ENCODE measurements at regions not wholly inside any gene's neighbourhood (a gene's known extent, or its start where the extent isn't known, plus 50 kb on each side); places are given as distances from the start of the nearest gene placed in this dataset.

DNA sequence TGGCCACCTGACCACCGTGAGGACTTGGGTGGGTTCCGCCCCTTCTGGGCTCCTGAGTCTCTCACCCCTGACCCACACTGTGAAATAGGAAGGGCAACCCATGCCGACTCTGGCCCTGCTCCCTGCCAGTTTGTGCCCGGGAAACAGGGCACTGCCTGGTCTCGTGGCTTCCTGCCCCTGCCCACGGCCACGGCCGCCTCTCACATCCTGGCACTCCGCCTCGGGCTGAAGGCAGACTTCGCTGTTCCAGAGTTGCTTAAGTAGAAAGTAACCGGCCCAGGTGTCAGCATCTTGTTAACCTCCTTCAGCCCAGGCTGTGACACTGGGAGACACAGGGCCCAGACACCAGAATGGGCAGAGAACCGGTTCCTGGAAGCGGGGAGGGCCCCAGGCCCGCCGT lies 68.7 kb upstream of the RNU6ATAC start:
- H3K4me2 ChIP-seq = peak overlapping the region; percentile 75
- peak overlapping the region; percentile 12; the same call in 1 of the 2 replicates for H3K9ac ChIP-seq
- H3K9me3 ChIP-seq = no peaks in the 10 kb centered on the region
- H4K20me1 ChIP-seq = no peaks in the 10 kb centered on the region
- no peaks in the 10 kb centered on the region for H3K36me3 ChIP-seq
- no peaks in the 10 kb centered on the region for H3K27me3 ChIP-seq
- H3K27ac ChIP-seq = peak overlapping the region; percentile 35; the same call in 1 of the 2 replicates
- H3K4me1 ChIP-seq = peaks cover 99% of the 10 kb centered on the region
- TF ChIP-seq Cebpa-rat (IDR thresholded peaks at IDR 0.05) = no peak
- H3K4me3 ChIP-seq = no peak overlapping the region

DNA sequence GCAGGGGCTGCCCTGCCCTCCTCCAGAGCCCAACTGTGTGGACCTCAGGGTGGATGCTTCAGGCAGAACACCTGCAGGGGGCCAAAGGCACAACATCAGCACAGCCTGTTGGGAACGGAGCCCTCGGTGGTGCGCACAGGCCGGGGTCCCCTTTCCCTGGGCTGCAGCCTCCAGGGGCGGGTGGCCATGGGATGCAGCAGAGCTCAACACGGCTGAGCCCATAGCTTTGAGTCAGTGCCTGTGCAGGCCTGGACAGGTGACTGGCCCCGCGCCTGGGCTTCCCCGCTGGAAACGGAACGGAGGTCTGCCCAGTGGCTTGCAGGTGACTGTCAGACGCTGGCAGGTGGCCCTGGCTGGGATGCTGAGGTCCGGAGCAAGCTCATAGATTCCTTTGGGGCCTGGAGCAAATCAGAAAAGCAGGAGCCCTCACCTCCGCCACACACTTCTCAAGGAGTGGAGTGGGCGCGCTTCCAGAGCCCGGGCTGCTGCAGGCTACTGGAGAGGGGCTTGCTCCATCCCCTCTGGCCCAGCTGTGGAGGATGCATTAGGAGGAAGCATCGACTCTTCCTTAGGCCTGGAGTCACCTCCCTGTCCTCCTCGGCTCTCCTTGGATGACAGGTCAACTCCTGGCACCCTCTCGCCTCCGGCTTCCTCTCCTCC lies 69.8 kb upstream of the RNU6ATAC start:
- H3K27me3 ChIP-seq = no peaks in the 10 kb centered on the region

DNA sequence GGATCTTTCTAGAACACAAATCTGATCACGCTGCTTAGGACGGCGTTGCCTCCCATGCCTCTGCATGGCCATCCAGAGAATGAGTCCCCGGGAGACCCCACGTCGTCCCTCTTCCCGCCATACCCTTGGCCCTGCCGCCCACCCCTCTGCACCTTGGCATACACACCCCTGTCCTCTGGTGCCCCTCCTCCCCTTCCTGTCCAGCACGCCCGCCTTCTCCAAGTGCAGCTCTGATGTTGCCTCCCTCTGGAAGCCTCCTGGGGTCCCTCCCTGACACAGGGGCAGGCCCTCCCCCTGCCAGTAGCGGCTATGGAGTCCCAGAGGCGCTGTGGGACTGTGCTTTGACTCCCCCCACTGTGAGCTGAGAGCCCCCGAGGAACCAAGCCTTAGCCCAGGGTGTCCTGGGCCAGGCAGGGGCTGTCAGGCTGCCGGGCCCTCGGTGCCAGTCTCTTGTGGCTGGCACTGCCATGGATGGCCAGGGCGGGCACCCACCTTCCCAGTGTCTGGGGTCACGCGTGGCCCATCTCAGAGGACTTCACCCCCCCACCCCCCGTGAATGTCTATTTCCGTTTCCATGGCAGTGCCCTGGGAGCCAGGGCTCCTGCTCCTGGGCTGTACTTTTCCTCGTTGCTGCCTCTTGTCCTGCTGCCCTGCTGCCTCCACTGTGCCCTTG lies 70.5 kb upstream of the RNU6ATAC start:
- no peak for TF ChIP-seq Cebpa-rat (IDR thresholded peaks at IDR 0.05)
- Histone ChIP-seq H3K4me2 (peak overlapping the region; percentile 75), H3K9ac (peak overlapping the region; percentile 19; the same call in 1 of the 2 replicates), H3K36me3 (no peaks in the 10 kb centered on the region), H3K27me3 (peaks cover 5% of the 10 kb centered on the region; the same call in 1 of the 2 replicates), H3K4me3 (no peak overlapping the region), H4K20me1 (peaks cover 5% of the 10 kb centered on the region; the same call in 1 of the 2 replicates), H3K4me1 (peaks cover 98% of the 10 kb centered on the region), H3K27ac (peak overlapping the region; percentile 53; the same call in 1 of the 2 replicates), H3K9me3 (no peaks in the 10 kb centered on the region)

More for the DNA sequence above, 69.8 kb upstream of the RNU6ATAC start:
- Histone ChIP-seq H3K4me2 (peak overlapping the region; percentile 75), H3K9ac (0 out of 2 replicates have a peak overlapping the region, but pooled peaks have one; percentile 12), H3K9me3 (no peaks in the 10 kb centered on the region), H3K36me3 (no peaks in the 10 kb centered on the region), H3K4me3 (no peak overlapping the region), H3K27ac (peak overlapping the region; percentile 53; the same call in 1 of the 2 replicates), H4K20me1 (no peaks in the 10 kb centered on the region), H3K4me1 (peaks cover 98% of the 10 kb centered on the region)
- no peak for TF ChIP-seq Cebpa-rat (IDR thresholded peaks at IDR 0.05)

DNA sequence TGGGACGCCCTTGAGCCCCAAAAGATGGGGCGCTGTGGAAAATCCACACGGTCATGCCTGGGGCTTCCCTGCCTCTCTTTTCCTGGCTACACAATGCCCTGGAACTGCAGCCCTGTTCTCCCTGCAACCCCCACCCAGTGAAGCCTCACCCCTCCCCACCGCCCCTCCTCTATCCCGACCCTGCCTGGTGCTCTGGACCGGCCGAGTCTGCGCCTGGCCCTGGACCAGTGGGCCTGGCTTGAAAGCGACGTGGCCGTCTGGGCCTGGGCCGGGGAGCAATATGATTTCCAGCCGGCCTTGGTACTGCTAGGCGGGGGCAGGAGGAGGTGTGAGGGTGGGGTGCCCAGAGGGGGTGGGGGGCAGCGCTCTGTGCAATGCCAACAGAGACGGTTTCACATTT lies 71.0 kb upstream of the RNU6ATAC start:
- no peak overlapping the region for H3K4me3 ChIP-seq
- H3K4me2 ChIP-seq = peak overlapping the region; percentile 75
- H3K4me1 ChIP-seq = peaks cover 98% of the 10 kb centered on the region
- no peak for TF ChIP-seq Cebpa-rat (IDR thresholded peaks at IDR 0.05)
- no peaks in the 10 kb centered on the region for H3K36me3 ChIP-seq
- H3K27me3 ChIP-seq = peaks cover 5% of the 10 kb centered on the region; the same call in 1 of the 2 replicates
- H3K9me3 ChIP-seq = no peaks in the 10 kb centered on the region
- H3K9ac ChIP-seq = peak overlapping the region; percentile 19; the same call in 1 of the 2 replicates
- H4K20me1 ChIP-seq = peaks cover 11% of the 10 kb centered on the region; the same call in 1 of the 2 replicates
- peak overlapping the region; percentile 53; the same call in 1 of the 2 replicates for H3K27ac ChIP-seq

DNA sequence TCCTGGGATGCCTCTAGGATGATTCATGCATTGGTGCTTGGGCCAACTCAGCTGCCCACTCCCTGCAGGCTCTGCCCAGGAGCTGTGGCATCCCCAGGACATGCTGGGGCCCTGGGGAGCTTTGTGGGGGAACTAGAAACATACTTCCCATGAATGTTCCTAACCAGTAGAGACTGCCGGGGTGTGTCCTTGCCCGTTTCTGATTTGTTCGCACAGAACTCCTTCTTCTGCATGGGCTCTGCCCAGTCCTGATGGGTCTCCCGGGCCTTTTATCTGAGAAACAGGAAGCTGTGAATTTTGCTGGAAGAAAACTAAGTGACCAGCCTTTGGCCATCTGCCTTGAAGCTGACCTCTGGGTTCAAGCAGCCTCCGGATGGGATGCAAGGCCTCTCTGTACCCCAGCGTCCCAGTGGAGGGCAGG lies 71.6 kb upstream of the RNU6ATAC start:
- no peak overlapping the region for H3K27ac ChIP-seq
- H3K36me3 ChIP-seq = no peaks in the 10 kb centered on the region
- peaks cover 14% of the 10 kb centered on the region; the same call in 1 of the 2 replicates for H4K20me1 ChIP-seq
- peaks cover 98% of the 10 kb centered on the region for H3K4me1 ChIP-seq
- H3K9me3 ChIP-seq = no peaks in the 10 kb centered on the region
- no peak overlapping the region for H3K9ac ChIP-seq
- peaks cover 5% of the 10 kb centered on the region; the same call in 1 of the 2 replicates for H3K27me3 ChIP-seq
- H3K4me2 ChIP-seq = peak overlapping the region; percentile 75
- no peak overlapping the region for H3K4me3 ChIP-seq
- no peak for TF ChIP-seq Cebpa-rat (IDR thresholded peaks at IDR 0.05)

DNA sequence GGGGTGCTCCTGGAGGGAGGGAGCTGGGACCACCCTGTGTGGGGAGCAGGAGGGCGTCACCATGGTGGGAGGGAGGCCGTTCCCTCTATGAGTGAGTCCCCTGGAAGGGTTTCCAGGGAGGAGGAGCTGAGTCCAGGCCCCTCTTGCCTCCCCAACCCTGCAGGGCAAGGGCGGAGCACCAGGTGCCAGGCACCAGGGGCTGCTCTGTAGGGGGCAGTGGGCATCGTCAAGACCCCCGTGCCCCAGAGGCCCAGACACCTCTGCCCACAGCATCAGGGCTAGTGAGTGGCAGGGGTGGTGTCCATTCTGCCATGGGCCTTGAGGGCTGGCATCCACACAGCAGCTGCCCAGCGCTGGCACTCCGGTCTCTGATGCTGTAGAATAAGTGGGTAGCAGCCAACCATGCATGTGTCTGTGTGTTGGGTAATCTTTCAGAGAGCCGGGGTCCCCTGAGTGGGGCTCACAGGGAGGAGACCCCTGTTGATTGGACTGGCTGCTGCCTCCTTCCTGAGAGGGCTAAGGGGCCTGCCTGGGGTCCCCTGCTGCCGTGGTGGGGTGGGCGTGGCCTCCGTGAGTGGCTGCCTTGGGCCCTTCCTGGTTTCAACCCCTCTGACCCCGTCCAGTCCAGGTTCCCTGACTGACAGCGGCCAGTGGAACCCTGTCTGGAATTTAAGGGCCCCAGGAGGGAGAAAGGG lies 72.7 kb upstream of the RNU6ATAC start:
- Histone ChIP-seq H4K20me1 (peaks cover 14% of the 10 kb centered on the region; the same call in 1 of the 2 replicates), H3K4me3 (no peak overlapping the region), H3K27me3 (peaks cover 5% of the 10 kb centered on the region; the same call in 1 of the 2 replicates), H3K4me1 (peaks cover 97% of the 10 kb centered on the region), H3K9ac (no peak overlapping the region), H3K9me3 (no peaks in the 10 kb centered on the region), H3K27ac (no peak overlapping the region; the same call in 1 of the 2 replicates), H3K4me2 (peak overlapping the region; percentile 75), H3K36me3 (no peaks in the 10 kb centered on the region)
- TF ChIP-seq Cebpa-rat (IDR thresholded peaks at IDR 0.05) = no peak

DNA sequence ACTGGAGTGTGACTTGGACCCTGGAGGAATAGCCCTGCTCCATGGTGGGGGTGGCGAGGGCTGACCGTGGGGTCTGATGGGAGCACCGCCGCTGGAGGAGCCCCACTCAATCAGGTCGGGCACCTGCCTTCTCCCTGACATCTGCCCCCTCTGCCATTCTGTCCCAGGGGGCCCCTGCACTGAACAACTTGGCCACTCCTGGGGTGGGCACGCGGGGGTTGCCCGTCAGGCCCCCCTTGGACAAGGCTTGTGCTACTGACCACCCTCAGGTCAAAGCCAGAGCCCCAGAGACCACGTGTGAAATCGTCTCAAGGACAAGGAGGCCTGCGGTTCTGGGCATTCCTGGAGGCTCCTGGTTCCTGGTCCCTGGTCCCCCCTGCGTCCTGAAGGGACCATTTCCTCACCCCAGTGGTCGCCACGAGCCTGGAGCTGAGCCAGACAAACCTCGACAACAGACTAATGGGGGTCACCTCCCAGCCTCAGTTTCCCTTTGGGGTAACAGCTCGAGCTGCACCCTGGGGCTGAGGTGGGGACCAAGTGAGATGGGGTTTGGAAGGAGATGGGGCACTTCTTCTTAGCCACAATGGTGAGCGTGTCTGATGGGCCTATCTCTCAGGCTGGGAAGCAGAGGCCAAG lies 73.4 kb upstream of the RNU6ATAC start:
- Histone ChIP-seq H3K4me1 (peaks cover 91% of the 10 kb centered on the region), H4K20me1 (peaks cover 14% of the 10 kb centered on the region; the same call in 1 of the 2 replicates), H3K4me3 (no peak overlapping the region), H3K4me2 (peak overlapping the region; percentile 87; the same call in 1 of the 2 replicates), H3K9ac (no peak overlapping the region), H3K36me3 (no peaks in the 10 kb centered on the region), H3K9me3 (no peaks in the 10 kb centered on the region), H3K27me3 (peaks cover 5% of the 10 kb centered on the region; the same call in 1 of the 2 replicates), H3K27ac (no peak overlapping the region)
- no peak for TF ChIP-seq Cebpa-rat (IDR thresholded peaks at IDR 0.05)

DNA sequence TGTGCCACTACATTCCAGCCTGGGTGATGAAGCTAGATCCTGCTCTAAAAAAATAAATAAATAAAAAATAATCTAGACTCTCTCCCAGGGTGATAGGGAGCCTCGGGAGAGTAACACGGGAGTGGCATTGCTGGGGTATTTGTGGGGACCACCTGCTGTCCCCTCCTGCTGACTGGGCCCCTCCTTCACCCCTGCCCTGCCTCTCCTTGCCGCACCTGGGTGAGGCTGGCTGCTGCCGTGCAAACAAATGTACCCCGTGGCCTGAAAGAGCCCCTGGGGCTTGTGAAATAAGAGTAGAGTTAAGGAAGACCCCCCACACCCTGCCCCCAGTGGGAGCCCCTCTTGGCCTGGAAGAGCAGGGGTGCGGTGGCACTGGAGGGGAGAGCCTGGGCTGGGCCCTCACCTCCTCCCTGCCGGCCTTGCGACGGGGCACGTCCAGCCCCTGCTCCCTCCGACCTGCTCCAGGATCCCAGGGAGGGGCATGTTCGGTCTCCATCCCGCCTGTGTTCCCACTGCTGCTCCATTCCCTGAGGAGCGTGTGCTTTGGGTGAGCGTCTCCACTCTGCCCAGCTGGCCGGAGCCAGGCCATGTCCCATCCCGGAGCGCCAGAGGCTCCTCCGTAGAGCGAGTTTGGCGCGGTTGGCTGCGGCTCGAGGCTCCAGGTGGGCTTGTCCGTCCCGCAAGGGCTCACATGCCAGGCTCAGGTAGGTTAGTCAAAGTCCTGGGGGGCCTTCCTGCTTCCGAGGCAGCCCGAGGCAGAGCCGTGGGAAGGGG lies 75.0 kb upstream of the RNU6ATAC start:
- Histone ChIP-seq H3K4me3 (no peak overlapping the region), H3K27me3 (peaks cover 5% of the 10 kb centered on the region; the same call in 1 of the 2 replicates)

More for the DNA sequence above, 75.0 kb upstream of the RNU6ATAC start:
- H3K4me1 ChIP-seq = peaks cover 86% of the 10 kb centered on the region
- H3K4me2 ChIP-seq = peak overlapping the region; percentile 87
- TF ChIP-seq Cebpa-rat (IDR thresholded peaks at IDR 0.05) = no peak
- H4K20me1 ChIP-seq = peaks cover 14% of the 10 kb centered on the region; the same call in 1 of the 2 replicates
- H3K36me3 ChIP-seq = no peaks in the 10 kb centered on the region
- no peak overlapping the region for H3K27ac ChIP-seq
- H3K9ac ChIP-seq = 0 out of 2 replicates have a peak overlapping the region, but pooled peaks have one; percentile 39
- no peaks in the 10 kb centered on the region for H3K9me3 ChIP-seq
